ENCODE measurements at regions not wholly inside any gene's neighbourhood (a gene's known extent, or its start where the extent isn't known, plus 50 kb on each side); places are given as distances from the start of the nearest gene placed in this dataset.
"Not testable (repeated sequence)": the region's sequence is repeated elsewhere in the genome, so short reads cannot be mapped to it uniquely, and the experiment has no call there.

GRCh38 chr11:121379145-121379810 lies 72.8 kb upstream of the SORL1 start:
- not testable (repeated sequence) for H3K4me3 ChIP-seq (ENCODE audit: low read depth, low read length)
- peak; percentile 49 for TF ChIP-seq CTCF (IDR thresholded peaks at IDR 0.05; ENCODE audit: borderline replicate concordance, insufficient read depth, low read depth, low read length)

GRCh38 chr11:121383716-121384115 lies 68.4 kb upstream of the SORL1 start:
- TF ChIP-seq CTCF (IDR thresholded peaks at IDR 0.05; ENCODE audit: borderline replicate concordance, insufficient read depth, low read depth, low read length) = no peak
- no peak overlapping the region for H3K4me3 ChIP-seq (ENCODE audit: low read depth, low read length)

GRCh38 chr11:121385688-121386087 lies 66.4 kb upstream of the SORL1 start:
- TF ChIP-seq CTCF (IDR thresholded peaks at IDR 0.05; ENCODE audit: borderline replicate concordance, insufficient read depth, low read depth, low read length) = no peak
- H3K4me3 ChIP-seq (ENCODE audit: low read depth, low read length) = no peak overlapping the region

All from GM12875 (cell line).